ENCODE measurements at regions not wholly inside any gene's neighbourhood (a gene's known extent, or its start where the extent isn't known, plus 50 kb on each side); places are given as distances from the start of the nearest gene placed in this dataset.

DNA sequence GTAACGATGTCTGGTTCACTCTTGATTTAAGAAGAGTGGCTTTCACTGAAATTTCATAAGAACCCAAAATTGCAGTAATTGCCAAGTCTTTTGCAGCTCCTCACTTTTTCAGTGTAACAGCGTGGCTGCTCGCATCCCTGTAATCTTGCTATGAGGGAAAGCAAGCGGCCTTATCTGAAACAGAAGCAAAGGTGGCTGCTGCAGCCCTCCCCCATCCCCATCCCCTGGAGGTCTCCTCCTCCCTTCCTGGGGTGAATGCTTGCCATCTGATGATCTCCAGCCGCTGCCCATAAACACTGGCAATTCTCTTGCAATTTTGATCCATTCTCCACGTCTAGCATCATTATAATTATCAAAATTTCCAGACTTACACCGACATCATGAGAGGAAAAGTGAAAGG is 182.5 kb upstream of the ASIC2 start:
- DNase-seq (ENCODE audit: low read depth): no peak

DNA sequence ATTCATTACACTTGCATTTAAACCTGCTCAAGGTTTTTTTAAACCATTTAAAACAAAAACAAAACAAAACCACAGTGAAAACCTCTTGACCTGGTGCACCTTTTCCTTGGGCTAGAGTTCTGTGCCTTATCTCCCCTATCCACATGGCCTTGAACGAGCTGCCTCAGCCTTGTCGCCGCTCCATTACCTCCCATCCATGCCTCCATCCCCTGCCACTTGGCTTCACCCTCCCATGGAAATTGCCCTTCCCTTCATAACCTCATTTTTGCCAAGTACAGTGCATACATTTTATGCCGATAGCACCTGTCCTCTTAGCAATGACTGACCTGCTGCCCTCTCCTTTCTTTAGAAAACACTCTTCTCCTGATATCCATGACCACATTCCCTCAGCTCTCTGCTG is 188.6 kb upstream of the ASIC2 start:
- no peak for DNase-seq (ENCODE audit: low read depth)

DNA sequence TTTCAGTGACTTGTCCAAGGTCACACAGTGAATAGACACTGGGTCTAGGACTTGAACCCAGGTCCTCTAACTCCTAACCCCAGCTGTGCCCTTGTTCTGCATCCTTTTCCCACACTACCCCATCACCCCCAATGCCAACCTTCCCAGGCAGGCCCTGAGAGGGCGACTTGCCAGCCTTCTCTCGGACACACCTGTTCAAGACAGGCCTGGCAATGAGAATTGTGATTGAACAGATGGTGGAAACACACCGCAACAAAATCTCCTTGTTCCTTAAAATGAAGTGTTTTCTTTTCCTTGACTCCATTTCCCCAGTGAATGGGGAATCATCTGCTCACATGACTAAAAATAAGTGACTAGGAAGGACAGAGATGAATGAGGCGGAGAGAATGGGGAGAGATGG is 189.5 kb upstream of the ASIC2 start:
- DNase-seq (ENCODE audit: low read depth): no peak

DNA sequence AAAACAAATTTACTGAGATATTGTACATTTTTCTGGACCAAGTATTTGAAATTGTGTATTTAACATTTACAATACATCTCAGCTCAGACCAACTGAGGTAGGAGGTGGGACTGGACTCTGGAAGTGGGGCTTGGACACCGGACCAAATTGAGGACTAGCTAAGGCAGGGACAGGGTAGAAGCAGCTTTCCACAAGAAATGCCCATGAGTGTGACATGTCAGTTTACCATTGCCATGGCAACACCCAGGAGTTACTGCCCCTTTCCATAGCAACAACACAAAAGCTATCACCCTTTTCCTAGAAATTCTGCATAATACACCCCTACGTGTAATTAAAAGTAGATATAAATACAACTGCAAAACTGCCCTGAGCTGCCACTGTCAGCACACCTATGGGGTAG is 191.5 kb upstream of the ASIC2 start:
- no peak for DNase-seq (ENCODE audit: low read depth)

DNA sequence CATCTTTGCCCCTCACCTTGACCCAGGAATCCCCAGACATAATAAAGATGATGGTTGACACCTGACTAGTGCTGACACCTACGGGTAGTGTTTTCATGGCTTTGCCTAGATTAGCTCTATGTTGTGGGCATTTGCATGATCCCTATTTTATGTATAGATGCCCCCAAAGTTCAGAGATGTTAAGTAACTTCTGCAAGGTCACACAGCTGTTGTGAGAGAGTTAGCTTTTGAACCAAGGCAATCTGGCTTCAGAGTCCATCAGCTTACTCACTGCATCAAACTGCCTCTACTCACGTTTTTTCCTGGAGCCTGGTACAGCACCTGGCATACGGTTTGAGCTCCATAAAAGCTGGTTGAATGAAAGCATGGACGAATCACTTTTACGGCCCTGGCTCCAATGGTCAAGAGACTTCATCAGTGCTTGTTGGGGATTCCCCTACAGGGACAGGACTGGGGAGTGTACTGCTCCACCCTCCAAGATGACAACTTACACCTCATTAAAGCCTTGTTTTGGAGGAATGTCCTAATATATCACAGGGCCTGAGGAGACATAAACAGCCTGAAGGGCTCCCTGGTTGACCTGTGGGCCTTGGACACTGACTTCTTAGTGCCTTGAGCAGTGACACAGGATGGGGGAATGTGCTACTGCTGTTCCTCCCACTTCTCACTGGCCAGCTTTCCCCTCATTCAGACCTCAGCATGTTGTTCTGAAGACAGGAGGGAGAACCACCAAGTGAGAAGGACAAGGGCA is 193.2 kb upstream of the ASIC2 start:
- DNase-seq (ENCODE audit: low read depth): no peak

DNA sequence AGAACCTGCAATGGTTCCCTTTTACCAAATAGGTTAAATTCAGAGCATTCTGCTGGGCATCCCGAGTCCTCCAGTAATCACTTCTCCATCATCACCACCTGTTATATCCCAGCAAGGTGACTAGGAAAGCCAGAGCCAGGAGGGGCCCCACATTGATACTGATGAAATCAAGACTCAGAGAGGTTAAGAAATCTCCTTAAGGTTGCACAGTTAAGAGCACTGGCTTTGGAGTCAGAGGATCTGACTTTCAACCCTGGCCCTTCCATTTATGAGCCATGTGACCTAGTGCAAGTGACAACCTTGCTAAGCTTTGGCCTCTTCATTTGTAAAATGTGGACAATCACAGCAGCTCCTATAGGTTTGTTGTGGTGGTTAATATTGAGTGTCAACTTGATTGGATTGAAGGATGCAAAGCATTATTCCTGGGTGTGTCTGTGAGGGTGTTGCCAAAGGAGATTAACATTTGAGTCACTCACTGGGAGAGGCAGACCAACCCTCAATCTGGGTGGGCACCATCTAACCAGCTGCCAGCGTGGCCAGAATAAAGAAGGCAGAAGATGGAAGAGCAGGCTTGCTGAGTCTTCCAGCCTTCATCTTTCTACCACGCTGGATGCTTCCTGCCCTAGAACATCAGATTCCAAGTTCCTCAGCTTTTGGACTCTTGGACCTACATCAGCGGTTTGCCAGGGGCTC is 194.2 kb upstream of the ASIC2 start:
- no peak for DNase-seq (ENCODE audit: low read depth)

DNA sequence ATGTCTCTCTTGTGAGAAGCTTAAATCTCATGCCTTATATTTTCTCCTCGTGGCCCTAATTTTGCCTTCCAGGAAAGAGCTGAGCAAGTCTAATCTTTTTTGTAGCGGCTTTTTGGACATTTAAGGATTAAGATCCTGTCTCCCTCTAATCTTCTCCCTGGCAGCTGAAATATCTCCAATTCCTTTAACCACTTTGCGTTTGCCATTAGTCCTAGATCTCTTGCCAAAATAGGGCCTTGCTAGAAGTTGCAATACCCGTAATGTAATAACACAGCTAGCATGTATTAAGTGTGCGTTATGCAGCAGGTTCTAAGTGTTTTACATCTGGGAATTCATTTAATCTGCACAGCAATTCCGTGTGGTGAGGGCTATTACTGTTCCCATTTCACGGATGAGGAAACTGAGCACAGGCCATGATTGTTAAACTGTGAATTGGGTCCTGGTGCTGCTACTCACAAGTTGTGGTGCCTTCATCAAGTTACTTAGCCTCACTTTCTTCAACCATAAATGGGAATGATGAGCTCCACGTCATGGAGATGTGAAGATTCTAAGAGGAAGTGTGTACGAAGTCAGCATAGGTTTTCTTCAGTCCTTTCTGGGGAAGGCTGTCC is 198.9 kb upstream of the ASIC2 start:
- no peak for DNase-seq (ENCODE audit: low read depth)

DNA sequence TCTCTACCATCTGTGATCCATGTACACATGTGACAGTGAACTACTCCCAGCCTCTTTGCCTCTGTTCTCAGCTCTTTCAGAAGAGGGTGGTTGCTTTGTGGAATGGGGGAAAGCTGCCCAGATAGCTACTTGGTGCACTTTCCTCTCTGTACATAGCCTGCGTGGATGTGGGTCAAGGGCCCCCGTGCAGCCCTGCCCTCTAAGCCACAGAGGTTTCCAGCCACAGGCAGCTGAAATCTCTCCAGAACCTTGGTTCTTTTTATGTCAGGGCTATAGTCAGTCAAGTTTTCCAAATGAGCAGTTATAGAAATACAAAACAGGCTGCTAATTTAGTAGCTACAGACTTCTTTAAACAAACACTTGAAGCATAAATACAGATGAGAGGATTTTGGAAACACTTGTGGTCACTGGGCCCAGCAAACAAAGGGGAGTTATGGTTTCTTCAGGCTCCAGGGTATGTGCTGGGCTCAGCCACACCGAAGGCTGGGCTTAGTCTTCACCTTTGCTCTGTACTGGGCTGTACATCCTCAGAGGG is 199.7 kb upstream of the ASIC2 start:
- DNase-seq (ENCODE audit: low read depth): no peak

DNA sequence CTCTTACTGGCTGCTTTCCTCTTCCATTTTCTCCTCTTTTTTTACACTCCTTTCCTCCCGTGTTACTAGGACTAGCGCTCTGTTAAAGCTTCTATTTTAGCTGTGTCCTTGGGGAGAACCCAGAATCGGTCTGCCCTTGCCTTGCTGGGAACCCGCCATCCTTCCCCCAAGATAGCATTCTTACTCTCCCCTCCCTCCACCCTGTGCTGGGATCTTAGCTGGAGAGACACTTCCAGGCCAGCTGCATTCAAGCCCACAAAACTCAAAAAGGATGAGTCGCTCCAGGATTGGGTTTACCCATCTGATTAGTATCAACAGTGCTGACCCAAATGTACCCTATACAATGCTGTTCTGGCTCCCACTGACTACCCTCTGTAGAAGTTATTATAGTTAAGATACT is 200.5 kb upstream of the ASIC2 start:
- DNase-seq (ENCODE audit: low read depth): no peak

DNA sequence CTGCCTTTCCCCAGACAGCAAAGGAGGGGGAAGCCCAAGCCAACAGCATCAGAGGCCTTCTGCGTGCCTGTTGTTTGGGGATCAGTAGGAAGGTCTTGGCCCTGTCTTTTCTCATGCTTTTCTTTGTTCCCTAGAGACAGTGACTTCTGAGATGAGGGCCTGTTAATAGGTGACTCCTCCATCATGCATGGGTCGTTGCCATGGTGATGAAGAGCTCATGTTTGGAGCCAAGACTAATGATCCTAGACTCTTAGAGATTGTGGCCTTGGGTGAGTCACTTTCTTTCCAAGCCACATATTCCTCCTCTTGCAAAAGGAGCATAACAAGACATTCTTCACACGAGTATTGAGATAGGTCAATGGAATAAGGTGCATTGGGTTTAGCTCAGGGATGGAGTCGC is 201.1 kb upstream of the ASIC2 start:
- DNase-seq (ENCODE audit: low read depth): no peak

DNA sequence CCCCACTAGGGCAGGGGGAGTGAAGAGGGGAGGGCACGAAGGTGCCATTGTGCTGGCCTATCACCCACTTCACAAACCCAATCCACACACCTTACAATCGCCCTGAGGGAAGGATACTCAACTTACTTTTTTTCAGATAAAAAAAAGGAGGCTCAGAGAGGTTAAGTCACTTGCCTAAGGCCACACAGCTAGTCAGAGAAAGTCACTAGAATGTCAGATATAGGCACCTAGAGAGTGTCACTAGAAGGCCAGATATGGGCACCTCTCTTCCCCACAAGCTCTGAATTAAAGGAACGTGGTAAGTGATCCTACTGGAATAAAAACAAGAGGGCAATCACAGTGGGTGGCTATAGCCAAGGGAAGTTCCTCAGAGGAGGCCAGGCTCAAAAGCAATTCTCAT is 204.5 kb upstream of the ASIC2 start:
- no peak for DNase-seq (ENCODE audit: low read depth)

DNA sequence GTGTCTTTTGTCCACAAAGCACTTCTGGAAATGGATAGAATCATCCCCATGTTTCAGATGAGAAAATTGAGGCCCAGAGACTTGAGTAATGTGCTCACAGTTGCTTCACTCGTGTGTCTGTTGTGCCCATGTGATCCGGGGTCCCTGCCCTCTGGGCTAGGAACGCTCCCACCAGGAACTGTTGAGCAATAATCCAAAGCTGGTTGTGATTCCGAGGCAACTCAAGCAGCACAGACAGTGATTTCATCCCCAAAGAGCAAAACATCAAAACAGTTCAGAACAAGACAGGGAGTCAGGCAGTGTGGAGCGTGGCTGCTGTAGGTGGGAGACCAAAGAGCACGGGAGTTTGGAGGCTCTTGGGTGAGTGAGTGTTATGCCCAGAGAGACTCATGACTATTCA is 205.0 kb upstream of the ASIC2 start:
- no peak for DNase-seq (ENCODE audit: low read depth)

DNA sequence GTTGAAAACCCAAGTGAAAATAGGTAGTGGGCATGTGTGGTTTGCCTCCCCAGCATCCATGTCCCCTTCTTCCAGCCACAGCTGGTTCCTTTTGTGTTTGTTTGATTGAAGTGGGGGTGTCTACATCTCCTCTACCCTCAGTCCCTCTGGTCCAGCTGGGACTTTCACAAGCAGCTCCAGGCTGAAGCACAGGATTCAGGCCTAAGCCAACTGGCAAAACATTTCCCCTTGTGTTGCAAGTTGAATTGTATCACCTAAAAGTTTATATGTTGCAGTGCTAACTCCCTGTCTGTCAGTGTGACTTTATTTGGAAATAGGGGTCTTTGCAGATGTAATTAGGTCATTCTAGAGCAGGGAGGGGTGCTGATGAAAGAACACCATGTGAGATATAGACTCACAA is 205.9 kb upstream of the ASIC2 start:
- DNase-seq (ENCODE audit: low read depth): no peak

DNA sequence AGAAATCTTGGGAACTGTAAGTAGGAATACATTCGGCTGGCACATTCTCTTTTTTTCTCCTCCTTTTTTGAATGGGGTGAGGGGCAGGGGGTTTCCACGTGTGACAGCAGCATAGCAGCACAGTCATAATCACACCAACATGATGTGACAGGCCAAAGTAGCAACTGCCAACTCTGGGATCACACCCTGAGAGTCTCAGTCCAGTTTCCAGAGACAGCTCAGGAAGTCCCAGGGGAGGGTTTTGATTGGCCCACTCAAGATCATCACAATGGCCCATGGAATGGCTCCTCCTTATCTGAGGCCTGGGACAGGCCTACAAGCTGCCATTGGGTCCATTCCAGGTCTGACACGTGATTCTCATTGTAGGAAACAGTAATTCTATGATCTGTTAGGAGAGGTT is 207.1 kb upstream of the ASIC2 start:
- DNase-seq (ENCODE audit: low read depth): no peak

DNA sequence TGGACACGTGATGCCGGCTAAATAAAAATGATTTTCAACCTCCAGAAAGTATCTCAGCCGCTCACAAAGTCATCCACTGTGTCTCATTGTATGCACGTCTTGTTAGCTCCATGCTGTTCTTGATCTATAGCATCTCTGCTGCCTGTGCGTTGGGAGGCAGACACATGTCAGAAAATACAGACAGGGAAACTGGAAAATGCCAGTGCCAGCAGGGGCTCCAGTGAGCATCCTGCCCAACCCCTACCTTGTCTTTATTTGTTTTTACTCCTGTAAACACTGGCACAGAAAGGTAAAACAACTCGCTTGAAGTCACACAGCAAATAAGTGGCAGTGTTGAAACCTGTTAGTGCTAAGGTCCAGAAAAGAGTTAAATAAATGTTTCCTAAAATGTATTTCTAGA is 208.1 kb upstream of the ASIC2 start:
- no peak for DNase-seq (ENCODE audit: low read depth)

DNA sequence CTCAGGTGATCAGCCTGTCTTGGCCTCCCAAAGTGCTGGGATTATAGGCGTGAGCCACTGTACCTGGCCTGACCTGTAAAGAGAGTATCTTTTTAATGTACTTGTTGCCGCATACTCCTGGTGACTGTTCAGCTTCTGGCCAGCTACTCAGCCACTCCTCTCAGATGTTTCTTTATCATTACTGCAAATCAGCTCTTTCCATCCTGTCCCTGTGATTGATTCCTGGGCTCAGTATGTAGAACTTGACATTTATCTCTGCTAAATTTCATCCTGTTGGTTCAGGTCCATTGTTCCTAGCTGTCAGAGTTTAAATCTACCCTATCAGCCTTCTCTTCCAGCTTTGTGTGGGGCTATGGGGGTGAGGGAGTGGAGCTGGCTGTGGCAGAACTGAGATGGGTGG is 211.5 kb upstream of the ASIC2 start:
- DNase-seq (ENCODE audit: low read depth): no peak

DNA sequence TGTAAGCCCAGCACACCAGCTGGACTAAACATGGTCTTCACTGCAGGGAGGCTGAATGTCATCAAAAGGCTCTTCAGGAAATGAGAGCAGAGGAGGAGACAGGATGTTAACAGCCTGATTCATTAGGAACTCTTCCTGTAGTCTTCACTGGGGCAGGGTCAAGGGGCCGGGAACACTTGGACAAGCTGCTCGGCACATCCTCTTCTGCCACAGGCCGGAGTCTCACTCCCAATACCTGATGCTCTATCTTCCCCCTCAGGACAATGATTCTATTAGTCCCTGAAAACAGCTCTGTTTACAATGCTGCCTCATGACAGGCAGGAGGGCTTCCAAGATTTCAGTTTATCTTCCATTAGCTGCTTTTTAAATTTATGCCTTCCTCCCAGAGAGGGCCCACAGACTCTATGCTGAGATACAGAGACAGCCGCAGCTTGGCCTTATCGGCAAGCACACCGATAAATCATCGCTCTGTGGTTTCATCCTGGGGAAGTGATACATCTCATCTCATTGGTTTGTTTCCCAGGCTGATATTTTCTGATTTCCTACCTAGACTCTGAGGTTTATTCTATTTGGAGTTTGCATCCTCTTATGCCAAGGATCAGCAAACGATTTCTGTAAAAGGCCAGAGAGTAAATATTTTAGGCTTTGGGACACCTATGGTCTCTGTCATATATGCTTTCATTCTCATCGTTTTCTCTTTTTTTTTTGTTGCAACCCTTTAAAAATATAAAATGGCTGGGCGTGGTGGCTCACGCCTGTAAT is 214.0 kb upstream of the ASIC2 start:
- DNase-seq (ENCODE audit: low read depth): no peak

DNA sequence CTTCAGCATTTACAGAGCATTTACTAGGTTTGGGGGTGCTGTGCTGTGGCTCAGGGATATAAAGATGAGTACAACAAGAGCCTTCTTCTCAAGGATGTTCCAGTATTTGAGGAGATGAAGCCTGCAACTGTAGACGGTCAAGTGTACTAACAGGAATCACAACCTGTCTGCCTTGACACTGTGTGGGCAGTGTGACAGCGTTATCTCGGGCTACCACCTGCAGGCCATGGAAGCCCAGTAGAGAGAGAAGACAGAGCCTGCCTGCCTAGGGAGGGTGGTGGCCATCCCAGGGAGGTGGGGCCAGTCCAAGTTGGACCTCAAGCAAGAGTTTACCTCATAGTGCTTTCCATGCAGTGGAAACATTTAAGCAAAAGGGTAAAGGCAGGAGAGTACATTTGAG is 215.1 kb upstream of the ASIC2 start:
- DNase-seq (ENCODE audit: low read depth): no peak

DNA sequence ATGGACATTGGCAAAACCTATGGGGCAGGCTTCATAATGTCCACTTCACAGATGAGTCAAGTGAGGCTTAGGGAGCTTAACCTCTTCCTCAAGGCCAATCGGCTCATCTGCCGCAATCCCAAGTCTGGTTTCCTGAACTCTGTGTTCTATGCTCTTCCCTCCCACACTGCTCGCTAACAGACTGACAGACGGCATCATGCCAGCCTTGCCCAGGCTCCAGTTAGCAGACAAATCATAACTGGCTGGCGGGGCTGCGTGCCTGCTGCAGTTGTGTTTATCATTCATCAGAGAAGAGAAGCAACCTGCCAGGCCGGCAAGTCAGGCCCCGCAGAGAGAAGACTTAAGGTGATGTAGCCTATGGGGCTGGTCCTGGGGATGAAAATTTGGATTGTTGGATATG is 216.2 kb upstream of the ASIC2 start:
- DNase-seq (ENCODE audit: low read depth): no peak

DNA sequence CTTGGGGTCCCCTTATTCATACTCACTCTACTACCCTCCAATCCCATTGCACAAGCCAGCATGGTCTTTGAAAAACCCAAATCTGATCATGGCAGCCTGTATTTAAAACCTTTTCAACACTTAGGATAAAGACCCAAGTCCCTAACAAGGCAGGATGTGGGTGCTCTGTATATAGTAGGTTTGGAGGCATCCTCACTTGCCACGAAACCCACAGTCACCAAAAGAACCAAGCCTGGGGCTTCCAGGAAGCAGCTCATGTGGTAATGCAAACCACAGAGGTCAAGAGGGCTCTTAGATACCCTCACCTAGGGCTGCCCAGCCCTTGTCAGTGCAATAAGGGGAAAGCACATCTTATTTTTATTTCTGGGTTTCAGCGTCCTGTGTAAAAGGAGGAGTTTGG is 218.6 kb upstream of the ASIC2 start:
- DNase-seq (ENCODE audit: low read depth): no peak

DNA sequence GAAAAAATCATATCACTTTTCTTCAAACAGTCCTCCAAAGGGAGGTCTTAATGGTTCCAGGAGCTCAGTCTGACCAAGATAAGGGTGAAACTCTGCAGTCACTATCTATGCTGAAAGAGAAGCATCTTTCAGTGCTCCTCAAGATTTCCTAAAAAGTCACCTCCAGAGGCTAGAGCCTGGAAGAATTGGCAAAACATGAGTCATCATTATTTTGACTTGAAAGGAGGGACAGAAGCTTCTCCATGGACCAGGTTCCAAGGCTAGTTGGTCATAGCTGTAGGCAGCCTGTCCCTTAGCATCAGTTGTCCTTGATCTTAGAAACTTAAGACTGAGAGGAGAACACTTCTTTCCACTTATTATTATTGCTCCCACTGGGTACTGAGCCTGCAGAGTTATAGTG is 219.0 kb upstream of the ASIC2 start:
- no peak for DNase-seq (ENCODE audit: low read depth)

DNA sequence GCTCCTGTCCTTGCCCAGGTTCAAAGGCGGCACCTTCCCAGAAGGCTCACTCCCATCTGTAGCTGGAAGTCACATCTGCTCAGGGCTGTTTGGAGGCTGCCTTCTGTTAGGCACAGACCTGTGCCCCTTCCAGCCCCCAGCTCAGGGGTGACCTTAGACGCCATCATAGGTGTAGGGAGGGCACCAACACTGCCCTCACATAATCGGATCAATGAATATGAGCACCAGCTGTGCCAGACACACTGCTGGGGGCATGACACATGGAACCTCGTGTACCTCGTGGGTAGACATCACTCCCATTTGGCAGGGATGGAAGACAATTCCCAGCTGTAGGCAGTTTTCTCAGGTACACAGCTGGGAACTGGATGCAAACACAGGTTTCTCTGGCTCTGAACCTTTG is 220.7 kb upstream of the ASIC2 start:
- DNase-seq (ENCODE audit: low read depth): no peak

DNA sequence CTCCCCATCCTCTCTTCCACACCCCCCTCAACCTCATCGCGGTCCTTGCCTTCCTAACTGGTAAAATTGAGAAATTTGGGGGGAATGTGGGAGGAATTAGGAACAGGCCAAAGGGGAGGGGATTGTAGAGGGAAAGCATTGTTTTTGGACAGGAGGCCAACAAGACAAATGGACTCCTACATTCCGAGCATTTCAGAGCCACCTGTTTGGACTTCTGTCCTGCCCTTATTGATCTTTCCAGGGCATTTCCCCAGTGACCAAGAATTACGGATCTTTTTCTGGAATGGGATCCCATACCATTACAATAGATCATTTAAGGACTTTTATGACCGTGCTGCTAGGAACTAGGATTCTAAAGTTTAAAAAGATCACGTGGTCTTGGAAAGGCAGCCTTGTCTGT is 221.3 kb upstream of the ASIC2 start:
- no peak for DNase-seq (ENCODE audit: low read depth)

All from stimulated activated CD8-positive, alpha-beta memory T cell treated with anti-CD3 and anti-CD28 coated beads, Interleukin-15, amount 100 ng/mL, for 1 hour (primary cell).